Activated CD4-positive, CD25-positive, alpha-beta regulatory T cell treated with anti-CD3 and anti-CD28 coated beads, Interleukin-2, amount 50 U/mL, for 24 hours (primary cell): ENCODE measurements at regions not wholly inside any gene's neighbourhood (a gene's known extent, or its start where the extent isn't known, plus 50 kb on each side); places are given as distances from the start of the nearest gene placed in this dataset.
"Not testable (repeated sequence)": the region's sequence is repeated elsewhere in the genome, so short reads cannot be mapped to it uniquely, and the experiment has no call there.

Source experiments
- ATAC-seq, 2 donors: fragments of 150-1000 bp; cut with Tn5 transposase; one replicate each; pipeline ENCODE4 v1.10.0; 2021; ENCODE audit warnings: mild to moderate bottlenecking in 1 of 2, moderate library complexity in 1 of 2

DNA sequence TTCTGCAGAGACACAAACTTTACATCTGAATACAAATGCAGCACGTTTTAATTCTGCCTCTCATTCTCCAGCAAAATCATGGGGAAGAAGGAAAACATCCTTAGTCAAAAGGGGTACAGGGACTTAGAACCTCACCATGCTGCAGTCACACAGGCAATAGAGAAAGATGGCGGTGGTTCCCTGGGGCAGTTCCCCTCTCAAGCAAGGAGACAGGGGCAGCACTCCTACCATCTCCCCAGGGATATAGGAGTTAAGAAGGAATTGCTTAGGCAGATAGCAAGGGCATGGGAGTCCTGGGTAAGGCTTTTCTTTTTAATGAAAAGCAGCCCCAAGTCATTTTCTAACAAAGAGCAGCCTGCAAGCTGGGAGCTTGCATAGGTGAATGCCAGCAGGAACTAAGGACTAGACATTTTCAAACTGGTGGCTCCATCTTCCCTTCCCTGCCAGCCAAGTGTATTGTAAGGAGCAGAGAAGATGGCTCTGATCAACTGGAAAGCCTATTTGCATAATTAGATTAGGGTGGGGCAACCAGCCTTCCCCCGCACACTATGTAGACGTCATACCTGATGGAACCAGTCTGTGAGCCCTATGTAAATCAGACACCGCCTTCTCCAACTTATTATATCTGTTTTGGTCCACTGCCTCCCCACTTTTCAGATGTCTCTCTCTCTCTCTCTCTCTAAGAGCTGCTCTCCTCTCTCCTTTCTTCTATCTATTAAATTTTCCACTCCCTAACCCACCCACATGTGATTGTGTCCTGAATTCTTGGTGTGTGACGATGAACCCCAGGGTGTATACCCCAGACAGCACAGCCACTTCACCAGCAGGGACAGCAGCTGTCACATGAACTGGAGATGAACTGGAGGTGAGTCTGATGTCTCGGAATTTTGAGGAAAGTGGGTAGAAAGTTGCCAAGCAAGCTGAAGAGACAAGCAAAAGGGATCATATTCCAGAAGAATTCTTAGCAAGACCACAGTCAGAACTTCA lies 514.5 kb downstream of the IRS2 start:
- ATAC-seq = no peak

GRCh38 chr13:109271061-109271460 lies 515.3 kb downstream of the IRS2 start:
- no peak for ATAC-seq

DNA sequence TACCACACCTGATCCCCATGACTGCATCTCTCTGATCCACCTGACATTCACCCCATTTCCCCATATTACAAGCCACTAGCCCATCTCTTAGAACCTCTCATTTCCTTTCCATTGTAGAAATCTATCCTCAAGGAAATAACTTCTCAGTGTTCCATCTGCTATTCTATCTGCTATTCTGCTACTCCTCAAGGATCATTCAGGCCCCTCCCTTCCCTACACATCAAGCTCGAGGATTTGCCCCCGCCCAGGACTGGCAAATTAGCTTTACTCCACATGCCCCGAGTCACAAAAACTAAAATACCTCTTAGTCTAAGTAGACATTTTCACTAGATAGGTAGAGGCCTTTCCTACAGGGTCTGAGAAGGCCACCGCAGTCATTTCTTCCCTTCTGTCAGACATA lies 517.0 kb downstream of the IRS2 start:
- ATAC-seq = not testable (repeated sequence)

DNA sequence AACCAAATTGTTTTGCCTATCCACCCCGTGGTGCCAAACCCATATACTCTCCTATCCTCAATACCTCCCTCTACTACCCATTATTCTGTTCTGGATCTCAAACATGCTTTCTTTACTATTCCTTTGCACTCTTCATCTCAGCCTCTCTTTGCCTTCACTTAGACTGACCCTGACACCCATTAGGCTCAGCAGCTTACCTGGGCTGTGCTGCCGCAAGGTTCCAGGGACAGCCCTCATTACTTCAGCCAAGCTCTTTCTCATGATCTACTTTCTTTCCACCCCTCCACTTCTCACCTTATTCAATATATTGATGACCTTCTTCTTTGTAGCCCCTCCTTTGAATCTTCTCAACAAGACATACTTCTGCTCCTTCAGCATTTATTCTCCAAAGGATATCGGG lies 517.9 kb downstream of the IRS2 start:
- not testable (repeated sequence) for ATAC-seq

DNA sequence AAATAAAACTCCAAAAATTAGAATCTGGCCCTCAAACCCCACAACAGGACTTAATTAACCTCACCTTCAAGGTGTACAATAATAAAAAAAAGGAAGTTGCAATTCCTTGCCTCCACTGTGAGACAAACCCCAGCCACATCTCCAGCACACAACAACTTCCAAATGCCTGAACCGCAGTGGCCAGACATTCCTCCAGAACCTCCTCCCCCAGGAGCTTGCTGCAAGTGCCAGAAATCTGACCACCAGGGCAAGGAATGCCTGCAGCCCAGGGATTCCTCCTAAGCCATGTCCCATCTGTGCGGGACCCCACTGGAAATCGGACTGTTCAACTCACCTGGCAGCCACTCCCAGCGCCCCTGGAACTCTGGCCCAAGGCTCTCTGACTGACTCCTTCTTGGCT lies 519.0 kb downstream of the IRS2 start:
- not testable (repeated sequence) for ATAC-seq

- not testable (repeated sequence) for ATAC-seq
Measured at GRCh38 chr13:109265438-109265742, 521.0 kb downstream of the IRS2 start.

DNA sequence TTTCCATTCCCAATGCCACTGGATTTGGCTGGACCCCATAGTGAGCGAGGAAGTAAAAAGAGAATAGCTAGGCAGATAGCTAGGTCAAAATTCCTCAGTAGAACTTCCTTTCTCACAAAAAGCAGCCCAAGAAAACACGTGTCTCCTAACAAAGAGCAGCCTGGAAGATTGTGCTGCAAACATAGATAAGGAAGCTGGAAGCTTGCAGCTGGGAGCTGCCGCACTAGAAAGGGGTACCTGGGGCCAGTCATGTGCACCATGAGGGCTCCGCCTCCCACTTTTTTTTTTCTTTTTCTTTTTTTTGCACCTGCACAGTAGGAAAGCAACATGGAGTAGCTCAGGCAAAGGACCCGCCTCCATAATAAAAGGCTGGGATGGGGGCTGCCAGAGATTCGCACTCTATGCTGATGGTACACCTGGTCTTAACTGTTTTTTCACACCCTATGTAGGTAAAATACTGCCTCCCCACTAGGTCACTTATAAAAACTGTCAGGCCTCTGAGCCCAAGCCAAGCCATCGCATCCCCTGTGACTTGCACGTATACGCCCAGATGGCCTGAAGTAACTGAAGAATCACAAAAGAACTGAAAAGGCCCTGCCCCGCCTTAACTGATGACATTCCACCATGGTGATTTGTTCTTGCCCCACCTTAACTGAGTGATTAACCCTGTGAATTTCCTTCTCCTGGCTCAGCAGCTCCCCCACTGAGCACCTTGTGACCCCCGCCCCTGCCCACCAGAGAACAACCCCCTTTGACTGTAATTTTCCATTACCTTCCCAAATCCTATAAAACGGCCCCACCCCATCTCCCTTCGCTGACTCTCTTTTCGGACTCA lies 521.6 kb downstream of the IRS2 start:
- not testable (repeated sequence) for ATAC-seq

GRCh38 chr13:109257761-109258157 lies 528.6 kb downstream of the IRS2 start:
- ATAC-seq = not testable (repeated sequence)
